GM18517 (cell line): ENCODE measurements at regions not wholly inside any gene's neighbourhood (a gene's known extent, or its start where the extent isn't known, plus 50 kb on each side); places are given as distances from the start of the nearest gene placed in this dataset.

Experiments
- ATAC-seq: cut with Tn5 transposase; IDR thresholded peaks from one replicate; pipeline ENCODE4 v1.9.1; 2021; ENCODE audit warnings: mild to moderate bottlenecking, moderate library complexity; ENCODE audit not compliant: unreplicated experiment

- no peak for ATAC-seq
These were observed 130.1 kb downstream of the MRPL36 start for GRCh38 chr5:1669276-1670155.

GRCh38 chr5:1668141-1668721 lies 131.4 kb downstream of the MRPL36 start:
- ATAC-seq, result no peak

- ATAC-seq, result no peak
These were observed 131.9 kb downstream of the MRPL36 start for GRCh38 chr5:1667648-1668140.

DNA sequence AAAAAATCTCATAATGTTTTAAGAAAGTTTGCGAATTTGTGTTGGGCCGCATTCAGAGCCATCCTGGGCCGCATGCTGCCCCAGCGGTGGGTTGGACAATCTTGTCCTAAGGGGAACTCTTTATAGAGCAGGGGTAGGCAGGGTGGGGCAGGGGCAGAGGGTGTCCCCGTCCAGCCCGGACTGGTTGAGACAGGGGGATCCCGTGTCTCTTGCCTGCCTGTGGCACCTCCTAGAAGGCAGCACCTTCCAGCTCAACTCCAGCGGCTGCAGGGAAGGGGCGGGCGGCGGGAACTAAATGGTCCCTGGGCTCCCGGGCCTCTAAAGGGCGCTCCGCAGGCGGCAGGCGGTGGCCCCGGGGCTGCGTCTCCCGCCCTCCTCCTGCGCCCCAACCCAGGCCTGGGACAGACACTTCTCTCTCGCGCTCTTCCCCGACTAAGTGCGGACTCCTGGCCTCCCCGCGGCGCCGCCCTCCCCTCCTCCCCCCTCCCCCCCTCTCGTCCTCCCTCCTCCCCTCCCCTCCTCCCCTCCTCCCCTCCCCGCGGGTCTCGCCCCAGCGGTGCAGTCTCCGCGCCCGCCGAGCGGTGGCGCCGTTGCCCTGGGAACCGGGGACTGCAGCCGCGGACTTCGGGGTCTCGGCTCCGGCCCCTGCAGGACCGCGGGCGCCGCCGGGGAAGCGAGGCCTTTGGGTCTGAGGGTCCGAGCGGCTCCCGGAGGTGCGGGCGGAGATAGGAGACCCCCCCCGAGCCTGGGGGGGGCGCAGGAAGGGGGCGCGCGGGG lies 132.6 kb downstream of the MRPL36 start:
- ATAC-seq, result no peak

DNA sequence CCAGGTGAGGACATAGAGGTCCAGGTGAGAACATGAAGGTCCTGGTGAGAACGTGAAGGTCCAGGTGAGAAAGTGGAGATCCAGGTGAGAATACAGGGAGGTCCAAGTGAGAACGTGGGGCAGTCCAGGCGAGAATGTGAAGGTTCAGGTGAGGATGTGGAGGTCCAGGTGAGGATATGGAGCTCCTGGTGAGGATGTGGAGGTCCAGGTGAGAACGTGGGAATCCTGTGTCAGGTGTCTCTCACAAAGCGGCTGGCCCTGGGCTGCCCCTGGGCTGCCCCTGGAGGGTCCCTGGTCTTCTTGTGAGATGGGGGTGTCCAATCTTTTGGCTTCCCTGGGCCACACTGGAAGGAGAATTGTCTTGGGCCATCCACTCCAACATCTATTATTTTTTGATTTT lies 133.4 kb downstream of the MRPL36 start:
- no peak for ATAC-seq

DNA sequence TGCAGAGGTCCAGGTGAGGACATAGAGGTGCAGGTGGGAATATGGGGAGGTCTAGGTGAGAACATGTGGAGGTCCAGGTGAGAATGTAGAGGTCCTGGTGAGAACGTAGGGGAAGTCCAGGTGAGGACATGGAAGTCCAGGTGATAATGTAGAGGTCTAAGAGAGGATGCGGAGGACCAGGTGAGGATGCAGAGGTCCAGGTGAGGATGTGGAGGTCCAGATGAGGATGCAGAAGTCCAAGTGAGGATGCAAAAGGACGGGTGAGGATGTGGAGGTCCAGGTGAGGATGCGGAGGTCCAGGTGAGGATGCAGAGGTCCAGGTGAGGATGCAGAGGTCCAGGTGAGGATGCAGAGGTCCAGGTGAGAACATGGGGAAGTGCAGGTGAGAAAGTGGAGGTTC lies 133.8 kb downstream of the MRPL36 start:
- no peak for ATAC-seq

GRCh38 chr5:1665231-1665630 lies 134.4 kb downstream of the MRPL36 start:
- ATAC-seq, result no peak

DNA sequence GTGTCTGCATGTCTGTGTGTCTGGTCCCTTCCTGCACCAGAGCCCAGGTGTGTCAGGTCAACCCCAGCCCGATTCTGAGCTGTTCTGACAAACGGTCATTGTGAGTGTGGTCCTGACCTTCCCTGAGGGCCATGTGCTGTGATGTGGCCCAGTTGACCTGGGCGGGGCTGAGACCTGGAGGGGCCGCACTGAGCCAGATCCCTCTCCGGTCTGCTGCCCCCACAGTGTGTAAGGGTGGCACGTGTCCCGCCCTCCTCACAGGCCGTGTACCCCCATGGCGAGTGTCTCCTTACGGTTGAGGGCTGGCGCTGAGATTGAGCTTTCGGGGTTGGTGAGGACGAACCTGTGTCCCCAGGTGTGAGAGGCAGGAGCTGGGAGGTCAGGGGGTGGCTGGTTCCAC lies 136.5 kb downstream of the MRPL36 start:
- no peak for ATAC-seq

DNA sequence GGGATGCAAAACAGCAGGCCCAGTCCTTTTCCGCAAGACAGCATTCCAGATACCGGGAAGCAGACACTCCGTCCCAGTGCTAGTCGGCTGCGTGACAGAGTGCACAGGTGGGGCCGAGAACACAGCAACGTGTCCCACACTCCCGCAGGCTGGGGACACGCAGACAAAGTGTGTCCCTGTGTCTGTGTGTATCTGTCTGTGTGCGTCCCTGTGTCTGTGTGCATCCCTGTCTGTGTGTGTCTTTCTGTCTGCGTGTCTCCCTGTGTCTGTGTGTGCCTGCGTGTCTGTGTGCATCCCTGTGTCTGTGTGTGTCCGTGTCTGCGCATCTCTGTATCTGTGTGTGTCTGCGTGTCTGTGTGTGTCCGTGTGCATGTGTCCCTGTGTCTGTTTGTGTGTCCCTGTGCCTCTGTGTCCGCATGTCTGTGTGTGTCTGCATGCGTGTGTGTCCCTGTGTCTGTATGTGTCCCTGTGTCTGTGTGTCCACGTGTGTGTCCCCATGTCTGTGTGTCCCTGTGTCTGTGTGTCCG lies 137.0 kb downstream of the MRPL36 start:
- ATAC-seq, result no peak

DNA sequence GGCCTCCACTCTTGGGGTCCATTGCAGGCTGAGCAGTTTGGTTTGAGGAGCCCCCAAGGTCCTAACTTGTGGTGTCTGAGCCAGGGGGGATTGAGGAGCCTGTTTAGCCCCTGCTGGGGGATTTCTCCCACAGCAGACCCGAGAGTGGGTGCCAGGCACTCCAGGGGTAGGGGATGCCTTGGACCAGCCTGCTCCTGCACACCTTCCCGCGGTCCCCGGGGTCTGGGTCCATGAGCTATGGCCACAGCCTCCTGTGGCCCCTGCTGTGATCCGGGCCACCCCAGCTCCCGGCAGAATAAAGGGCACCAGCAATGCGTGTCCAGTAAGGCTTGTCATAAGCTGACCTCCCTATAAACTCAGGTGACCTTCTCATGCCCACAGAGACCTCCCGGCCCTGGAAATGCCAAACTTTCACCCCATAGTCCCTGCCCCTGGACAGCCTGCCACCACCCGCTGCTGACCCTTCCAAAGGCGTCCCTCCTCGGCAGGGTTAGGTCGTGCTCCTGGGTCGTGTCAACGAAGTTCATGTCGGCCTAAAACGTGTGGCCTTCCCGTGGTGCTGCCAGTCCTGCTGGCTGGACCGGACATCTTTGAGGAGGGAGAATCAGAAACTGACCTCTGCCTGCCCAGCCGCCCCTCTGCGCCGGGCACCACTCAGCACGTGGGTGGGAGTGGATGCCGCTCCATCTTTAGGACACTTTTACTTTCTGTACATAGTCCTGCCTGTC lies 137.6 kb downstream of the MRPL36 start:
- ATAC-seq, result no peak

- no peak for ATAC-seq
These were observed 137.6 kb upstream of the LPCAT1 start for GRCh38 chr5:1661311-1661710.

GRCh38 chr5:1660511-1660910 lies 136.8 kb upstream of the LPCAT1 start:
- no peak for ATAC-seq

DNA sequence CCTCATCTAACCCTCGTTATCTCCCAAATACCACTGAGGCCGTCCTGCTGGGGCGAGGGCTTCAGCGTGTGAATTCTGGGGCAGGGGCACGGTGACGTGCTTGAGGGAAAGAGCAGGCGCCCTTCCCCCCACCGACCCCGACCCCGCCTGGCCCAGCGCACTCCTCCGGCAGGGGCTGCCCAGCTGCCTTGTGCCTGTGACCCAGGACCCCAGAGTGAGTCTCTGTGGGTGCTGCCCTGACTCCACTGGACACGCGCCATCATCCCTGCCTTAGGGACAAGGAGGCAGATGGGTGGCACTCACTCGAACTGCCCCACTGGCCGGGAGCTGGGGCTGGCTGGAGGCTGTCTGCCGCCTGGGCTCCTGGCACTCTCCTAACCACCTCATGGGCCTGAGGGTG lies 136.2 kb upstream of the LPCAT1 start:
- ATAC-seq, result no peak

GRCh38 chr5:1659100-1659981 lies 135.6 kb upstream of the LPCAT1 start:
- ATAC-seq, result no peak

DNA sequence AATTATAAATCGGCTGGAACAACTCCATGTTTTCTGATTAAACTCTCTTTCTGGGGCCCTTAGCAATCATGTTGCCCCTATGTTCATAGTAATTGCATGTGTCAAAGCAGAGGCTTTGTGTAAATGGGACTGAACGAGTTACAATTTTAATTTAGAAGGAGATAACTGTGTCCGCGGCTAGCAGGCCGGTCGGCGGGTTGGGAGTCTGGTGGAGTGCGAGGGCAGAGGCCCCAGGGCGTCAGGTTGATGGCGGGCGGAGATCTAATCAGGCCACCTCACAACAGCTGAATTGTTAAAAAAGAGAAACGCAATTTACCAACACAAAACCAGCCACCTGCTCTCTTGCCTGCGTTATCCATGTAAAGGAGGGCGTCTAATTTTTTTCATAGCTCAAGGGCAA lies 134.9 kb upstream of the LPCAT1 start:
- ATAC-seq, result no peak

DNA sequence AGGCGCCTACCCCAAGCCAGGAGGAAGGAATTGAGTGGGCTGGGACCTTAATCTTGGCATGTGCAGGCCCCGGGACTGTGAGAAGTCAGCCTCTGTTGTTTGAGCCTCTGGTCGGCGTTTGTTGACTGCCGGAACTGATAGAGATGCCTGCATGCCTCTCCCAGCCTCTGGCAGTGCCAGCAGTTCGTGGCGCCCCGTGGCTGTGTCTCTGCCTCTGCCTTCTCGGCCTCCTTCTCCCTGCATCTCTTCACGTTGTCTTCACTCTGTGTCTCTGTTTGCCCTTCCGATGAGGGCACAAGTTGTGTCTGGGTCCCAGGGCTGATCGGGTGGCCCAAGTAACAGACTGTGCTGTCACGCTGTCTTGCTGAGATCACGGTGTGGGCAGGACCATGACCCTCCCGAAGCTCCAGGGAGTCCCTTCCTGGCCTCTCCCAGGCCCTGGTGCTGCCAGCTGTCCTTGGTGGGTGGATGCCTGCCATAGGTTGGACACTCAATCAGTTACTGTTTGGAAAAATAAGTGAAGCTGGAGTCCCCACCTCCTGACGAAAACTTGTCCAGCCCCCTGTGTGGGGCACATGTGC lies 133.5 kb upstream of the LPCAT1 start:
- ATAC-seq, result no peak

GRCh38 chr5:1656271-1656975 lies 132.7 kb upstream of the LPCAT1 start:
- ATAC-seq, result no peak

- no peak for ATAC-seq
These were observed 131.9 kb upstream of the LPCAT1 start for GRCh38 chr5:1655496-1656270.
